Keratinocyte (primary cell): ENCODE measurements at regions not wholly inside any gene's neighbourhood (a gene's known extent, or its start where the extent isn't known, plus 50 kb on each side); places are given as distances from the start of the nearest gene placed in this dataset.

Experiments used
- CTCF ChIP-seq, 3 experiments: IDR thresholded peaks in 1 of 3; conservative IDR thresholded peaks in 1 of 3; optimal IDR thresholded peaks in 1 of 3; 2 replicates in 2 of 3; 3 replicates in 1 of 3; pipeline versions ENCODE3 to v1.5.1; 2011; ENCODE audit warnings: low read length in 3 of 3, mild to moderate bottlenecking in 3 of 3, moderate library complexity in 2 of 3, control low read depth in 1 of 3, inconsistent platforms in 1 of 3; ENCODE audit not compliant: insufficient read depth in 2 of 3; ENCODE audit errors: extremely low read depth in 1 of 3
- EZH2 ChIP-seq: IDR thresholded peaks from one replicate; pipeline ENCODE4 v1.6.1; 2012; ENCODE audit warnings: inconsistent platforms, mild to moderate bottlenecking, low read length, moderate library complexity

- TF ChIP-seq CTCF (optimal IDR thresholded peaks at IDR 0.05 in 1 of 3, IDR thresholded peaks at IDR 0.05 in 1 of 3, conservative IDR thresholded peaks at IDR 0.05 in 1 of 3; ENCODE audit: extremely low read depth in 1 of 3, insufficient read depth in 2 of 3, low read length in 3 of 3) (no peak), EZH2 (no peak)
Observed at GRCh38 chr3:933326-933725, 159.5 kb upstream of the CNTN6 start.
